Medulla oblongata (tissue), 1 donor: ENCODE measurements at regions not wholly inside any gene's neighbourhood (a gene's known extent, or its start where the extent isn't known, plus 50 kb on each side); places are given as distances from the start of the nearest gene placed in this dataset.
A peak's percentile ranks its signal among the peaks of the same experiment; 100 is the strongest.
"Not testable (repeated sequence)": the region's sequence is repeated elsewhere in the genome, so short reads cannot be mapped to it uniquely, and the experiment has no call there.

Source experiments
- DNase-seq: peaks from one replicate; pipeline ENCODE4 v3.0.0-alpha.2; 2015; ENCODE audit errors: extremely low spot score

GRCh38 chr20:1810926-1811620, 84.1 kb upstream of the SIRPA start:
- DNase-seq: peak; percentile 82

- DNase-seq: no peak
Observed at GRCh38 chr20:1810572-1810925, 84.7 kb upstream of the SIRPA start.

GRCh38 chr20:1809611-1810510, 85.3 kb upstream of the SIRPA start:
- DNase-seq: no peak

- no peak for DNase-seq
Observed at GRCh38 chr20:1809131-1809572, 86.1 kb upstream of the SIRPA start.

GRCh38 chr20:1808101-1808500, 87.1 kb upstream of the SIRPA start:
- DNase-seq: no peak

GRCh38 chr20:1807394-1807793, 87.8 kb upstream of the SIRPA start:
- no peak for DNase-seq

- no peak for DNase-seq
Observed at GRCh38 chr20:1806456-1806855, 88.8 kb upstream of the SIRPA start.

- DNase-seq: no peak
Observed at GRCh38 chr20:1805816-1806215, 89.4 kb upstream of the SIRPA start.

GRCh38 chr20:1805161-1805581, 90.0 kb upstream of the SIRPA start:
- DNase-seq: no peak

- no peak for DNase-seq
Observed at GRCh38 chr20:1804554-1804956, 90.7 kb upstream of the SIRPA start.

- no peak for DNase-seq
Observed at GRCh38 chr20:1803932-1804501, 91.2 kb upstream of the SIRPA start.

- DNase-seq: peak; percentile 72
Observed at GRCh38 chr20:1803061-1803931, 91.9 kb upstream of the SIRPA start.

GRCh38 chr20:1802385-1803060, 92.7 kb upstream of the SIRPA start:
- peak; percentile 95 for DNase-seq

- no peak for DNase-seq
Observed at GRCh38 chr20:1801929-1802306, 93.3 kb upstream of the SIRPA start.

GRCh38 chr20:1801225-1801928, 93.8 kb upstream of the SIRPA start:
- DNase-seq: no peak

GRCh38 chr20:1800777-1801176, 94.4 kb upstream of the SIRPA start:
- no peak for DNase-seq

GRCh38 chr20:1800180-1800579, 95.0 kb upstream of the SIRPA start:
- no peak for DNase-seq

GRCh38 chr20:1799746-1800145, 95.5 kb upstream of the SIRPA start:
- not testable (repeated sequence) for DNase-seq

- DNase-seq: no peak
Observed at GRCh38 chr20:1798982-1799381, 96.2 kb upstream of the SIRPA start.

- no peak for DNase-seq
Observed at GRCh38 chr20:1793821-1794220, 101.4 kb upstream of the SIRPA start.

- DNase-seq: no peak
Observed at GRCh38 chr20:1792274-1792673, 102.9 kb upstream of the SIRPA start.
